KG1 (cell line): ENCODE measurements at regions not wholly inside any gene's neighbourhood (a gene's known extent, or its start where the extent isn't known, plus 50 kb on each side); places are given as distances from the start of the nearest gene placed in this dataset.

Experiments
- DNase-seq: peaks from one replicate; lab custom pipeline; 2025; lab: John Stamatoyannopoulos, UW

DNA sequence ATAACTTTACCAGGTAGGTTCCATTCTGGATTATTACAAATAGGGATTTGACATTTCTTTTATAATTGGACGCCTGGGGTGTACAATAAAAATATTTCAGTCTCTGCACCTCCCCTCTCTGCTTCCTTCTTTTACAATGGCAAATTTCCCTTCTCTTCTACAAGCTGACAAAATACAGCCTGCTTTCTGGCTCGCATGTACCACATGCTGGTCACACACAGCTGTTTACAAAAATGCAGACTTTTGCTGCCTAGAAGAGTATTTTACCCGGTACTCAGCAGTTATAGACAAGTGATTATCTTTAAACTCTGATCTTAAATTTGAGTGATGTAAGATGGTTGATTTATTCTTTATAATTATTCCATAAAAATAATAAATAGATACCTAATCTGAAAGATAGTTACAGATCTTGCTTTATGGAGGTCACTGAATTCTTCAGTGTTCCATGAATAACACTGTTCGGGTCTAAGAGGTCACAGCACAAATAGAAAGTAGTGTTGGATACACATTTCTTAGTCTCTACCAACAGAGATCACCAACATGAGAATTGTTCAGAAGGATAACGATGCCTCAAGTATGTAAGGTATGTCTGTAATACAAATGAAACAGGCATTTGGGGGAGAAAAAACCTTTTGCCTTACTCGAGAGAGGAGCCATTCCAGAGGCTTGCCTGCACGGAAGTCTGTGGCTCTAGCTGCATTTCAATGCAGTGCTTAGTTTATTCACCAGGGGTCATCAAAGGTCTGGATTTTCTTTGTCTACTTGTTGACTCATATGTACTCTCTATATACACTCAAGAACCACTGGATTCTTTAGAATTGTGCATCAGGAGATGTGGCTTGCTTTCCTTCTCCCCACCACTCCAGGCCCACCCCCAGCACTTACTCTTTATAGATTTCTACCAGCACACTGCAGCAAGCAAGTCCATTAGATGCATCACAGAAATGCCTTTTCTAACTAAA is 206.6 kb upstream of the RFX3 start:
- peak; percentile 67 for DNase-seq

DNA sequence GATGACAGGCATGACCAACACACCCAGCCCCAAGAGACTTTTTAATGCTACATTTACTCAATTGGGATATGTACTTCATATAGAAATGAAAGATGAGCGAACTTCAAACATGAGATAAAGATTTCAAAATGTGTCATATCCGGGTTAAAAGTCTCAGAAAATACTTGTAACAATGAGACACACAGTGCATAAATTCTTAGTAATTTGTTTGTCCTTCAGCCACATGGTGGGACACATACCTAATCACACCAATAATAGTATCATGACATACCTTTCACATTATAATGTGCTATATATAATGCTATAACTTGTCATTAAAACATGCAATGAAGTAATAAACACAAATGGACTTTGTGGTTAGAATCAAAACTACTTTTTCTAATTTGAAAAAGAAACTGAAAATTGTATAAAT is 204.7 kb upstream of the RFX3 start:
- DNase-seq = no peak

DNA sequence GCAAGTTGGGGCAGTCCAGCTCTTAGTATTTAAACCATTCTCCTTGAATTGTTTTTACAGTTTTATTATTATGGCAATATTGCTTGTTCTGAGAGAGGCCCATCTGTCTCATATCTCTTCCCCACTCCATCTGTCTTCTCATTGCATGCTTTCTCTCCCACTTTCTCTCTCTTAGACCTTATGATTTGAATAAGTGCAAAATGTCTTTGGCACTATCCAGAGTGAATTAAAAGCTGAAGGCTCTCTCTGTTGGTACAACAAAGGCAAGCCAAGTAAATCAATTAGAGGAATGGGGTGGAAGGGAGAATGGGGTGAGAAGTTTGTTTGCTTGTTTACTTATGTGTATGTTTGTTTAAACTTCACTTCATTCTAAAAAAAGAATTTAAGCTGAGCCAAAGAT is 195.3 kb upstream of the RFX3 start:
- no peak for DNase-seq

DNA sequence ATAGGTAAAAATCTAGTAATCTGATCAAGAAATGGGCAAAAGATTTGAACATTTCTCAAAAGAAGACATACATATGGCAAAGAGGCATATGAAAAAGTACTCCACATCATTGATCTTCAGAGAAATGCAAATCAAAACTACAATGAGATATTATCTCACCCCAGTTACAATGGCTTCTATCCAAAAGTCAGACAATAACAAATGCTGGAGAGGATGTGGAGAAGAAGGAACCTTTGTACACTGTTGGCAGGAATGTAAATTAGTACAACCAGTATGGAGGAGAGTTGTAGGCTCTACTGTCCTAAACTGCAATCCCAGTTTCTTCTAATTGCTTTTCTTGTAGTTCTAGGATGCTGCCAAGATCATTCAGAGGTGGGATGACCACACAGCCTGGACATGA is 193.5 kb upstream of the RFX3 start:
- no peak for DNase-seq

DNA sequence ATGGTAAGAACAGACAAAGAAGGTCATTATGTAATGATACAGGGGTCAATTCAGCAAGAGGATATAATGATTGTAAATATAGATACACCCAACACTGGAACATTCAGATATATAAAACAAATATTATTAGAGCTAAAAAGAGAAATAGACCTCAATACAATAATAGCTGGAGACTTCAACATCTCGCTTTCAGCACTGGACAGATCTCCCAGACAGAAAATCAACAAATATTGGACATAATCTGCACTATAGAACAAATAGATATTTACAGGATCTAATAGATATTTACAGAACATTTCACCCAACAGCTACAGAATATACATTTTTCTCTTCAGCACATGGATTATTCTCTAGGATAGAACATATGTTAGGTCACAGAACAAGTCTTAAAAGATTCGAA is 190.6 kb upstream of the RFX3 start:
- no peak for DNase-seq

DNA sequence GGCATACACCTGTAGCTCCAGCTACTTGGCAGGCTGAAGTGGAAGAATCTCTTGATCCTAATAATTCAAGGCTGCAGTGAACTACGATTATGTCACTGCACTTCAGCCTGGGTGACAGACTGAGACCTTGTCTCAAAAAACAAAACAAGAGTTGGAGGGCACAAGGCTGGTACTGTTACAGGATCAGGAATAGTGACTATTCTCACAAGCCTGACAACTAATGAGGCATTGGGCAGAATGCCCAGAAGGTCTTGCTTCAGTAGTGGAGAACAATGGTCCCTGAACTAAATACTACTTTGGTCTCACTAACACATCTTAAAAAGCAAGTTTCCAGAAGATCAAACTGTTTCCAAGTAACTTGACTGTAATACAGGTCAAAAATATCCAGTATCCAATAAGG is 182.9 kb upstream of the RFX3 start:
- no peak for DNase-seq

DNA sequence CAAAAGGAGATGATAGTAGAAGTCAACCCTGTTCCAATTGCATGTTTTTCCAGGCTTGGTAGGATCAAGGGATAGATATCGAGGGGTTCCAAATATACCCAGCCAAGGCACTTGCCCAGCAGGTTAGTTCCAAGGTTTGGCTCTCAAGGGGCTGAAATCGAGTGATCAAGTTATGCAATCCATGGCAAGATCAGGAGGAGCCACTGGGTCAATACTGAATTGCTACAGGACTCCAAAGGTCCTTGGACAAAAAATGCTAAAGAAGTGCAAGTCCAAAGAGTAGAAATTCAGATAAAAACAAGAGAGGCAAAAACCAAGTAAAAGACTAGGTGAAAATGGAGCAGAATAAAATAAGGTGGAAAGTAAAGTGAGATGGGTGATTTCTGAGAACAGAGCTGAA is 179.1 kb upstream of the RFX3 start:
- no peak for DNase-seq

DNA sequence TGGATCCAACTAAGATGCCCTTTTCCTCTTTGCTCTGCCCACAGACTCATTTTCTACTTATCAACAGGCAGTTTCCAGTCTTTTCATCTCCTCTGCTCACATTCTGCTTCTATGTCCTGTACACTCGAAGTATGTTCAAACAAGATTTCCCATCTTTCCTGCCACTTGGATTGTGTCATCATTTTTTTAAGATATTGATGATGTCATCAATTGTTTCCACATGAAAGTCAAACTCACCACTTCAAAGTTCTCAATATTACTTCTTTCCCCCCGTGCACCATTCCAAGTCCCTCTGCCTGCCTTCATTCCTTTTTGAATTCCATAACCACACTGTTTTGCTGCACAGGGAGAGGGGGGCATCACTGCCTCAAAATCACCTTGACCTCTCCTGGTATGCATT is 175.0 kb upstream of the RFX3 start:
- DNase-seq = no peak

DNA sequence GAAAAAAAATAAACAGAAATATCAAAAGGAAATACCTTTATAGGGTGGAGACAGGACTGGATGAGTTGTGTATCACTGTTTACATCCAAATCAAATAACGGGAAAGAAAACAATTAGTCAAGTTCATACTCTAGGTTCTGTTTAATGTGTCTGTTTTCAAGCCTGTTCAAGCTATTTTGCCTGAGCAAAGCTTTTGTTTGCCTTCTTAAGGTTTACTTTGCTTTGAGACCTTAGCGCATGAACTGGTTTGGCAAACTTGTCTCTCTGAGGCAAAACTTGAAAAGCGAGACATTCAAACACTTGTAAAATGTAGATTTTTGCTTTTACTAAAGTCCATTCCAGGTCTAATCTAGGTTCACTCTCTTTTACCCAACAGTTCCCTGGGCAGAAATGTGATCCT is 174.1 kb upstream of the RFX3 start:
- no peak for DNase-seq

DNA sequence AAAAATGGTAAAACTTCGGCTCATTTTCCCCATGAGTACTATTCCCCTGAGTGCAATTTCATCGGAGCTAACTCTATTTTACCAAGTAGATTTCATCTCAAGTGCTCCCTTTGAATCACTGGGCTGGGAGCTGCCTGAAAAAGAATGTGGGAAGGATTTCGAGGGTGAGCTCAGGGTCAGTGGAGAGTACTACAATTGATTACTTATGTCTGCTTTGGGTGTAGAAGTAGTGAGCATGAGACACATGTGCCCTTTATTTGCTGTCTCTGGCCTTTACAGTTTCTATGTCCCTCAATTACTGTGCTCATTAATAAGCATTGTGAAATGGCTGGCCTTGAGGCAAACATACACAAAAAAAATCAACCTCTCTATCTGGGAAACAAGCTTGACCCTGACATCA is 172.7 kb upstream of the RFX3 start:
- DNase-seq = no peak

DNA sequence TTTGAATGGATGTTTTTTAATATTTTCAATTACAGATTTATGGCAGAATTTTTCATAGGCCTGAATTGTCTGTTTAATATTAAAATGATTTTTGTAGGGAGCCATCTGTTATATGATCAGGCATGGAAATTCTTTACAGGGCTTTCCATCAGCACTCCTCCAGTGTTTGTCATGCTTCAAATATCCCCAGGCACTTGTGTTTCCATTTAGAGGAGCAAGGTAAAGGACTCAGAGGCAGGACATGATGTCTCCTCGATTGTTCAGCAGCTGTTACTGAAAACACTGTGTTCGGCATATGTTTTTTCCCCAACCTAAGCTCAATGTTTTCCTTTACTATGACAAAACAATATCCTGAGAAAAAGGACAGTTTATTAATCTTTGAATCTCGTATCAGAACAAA is 172.3 kb upstream of the RFX3 start:
- DNase-seq = no peak

DNA sequence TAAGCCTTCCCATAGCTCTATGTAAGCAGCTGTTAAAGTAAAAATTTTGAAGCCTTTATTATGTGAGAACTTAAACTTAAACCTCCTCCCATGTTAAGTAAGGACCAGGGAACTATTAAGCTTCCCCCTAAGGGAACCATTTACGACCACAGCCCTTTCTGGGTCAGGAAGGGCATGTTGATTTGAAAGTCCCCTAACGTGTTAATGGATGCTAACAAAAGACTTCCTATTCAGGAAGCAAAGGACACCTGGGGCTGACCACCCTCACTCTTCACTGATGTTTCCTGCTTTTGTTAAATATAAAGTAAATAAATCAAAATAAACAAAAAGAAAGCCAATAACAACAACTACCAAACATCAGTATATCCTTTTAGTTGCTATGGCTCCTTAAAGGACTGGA is 170.6 kb upstream of the RFX3 start:
- DNase-seq = no peak

DNA sequence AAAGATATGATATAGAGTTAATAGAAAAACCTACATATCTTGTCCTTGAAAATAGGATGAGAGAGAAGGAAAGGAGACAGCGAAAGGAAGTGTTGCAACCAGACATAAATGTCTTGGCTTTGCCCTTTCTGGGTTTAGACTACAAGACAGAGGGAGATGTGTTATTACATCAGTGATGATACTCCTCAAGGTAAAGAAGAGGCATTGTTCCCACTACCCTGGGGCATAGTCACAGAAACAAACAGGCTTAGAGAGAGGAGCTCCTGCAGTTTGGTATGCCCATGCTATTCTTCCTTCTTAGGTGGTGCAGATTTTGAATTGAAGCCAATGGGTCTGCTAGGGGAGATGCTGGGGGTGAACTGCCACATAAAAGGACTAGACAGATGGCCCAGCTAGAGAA is 166.8 kb upstream of the RFX3 start:
- DNase-seq = no peak

DNA sequence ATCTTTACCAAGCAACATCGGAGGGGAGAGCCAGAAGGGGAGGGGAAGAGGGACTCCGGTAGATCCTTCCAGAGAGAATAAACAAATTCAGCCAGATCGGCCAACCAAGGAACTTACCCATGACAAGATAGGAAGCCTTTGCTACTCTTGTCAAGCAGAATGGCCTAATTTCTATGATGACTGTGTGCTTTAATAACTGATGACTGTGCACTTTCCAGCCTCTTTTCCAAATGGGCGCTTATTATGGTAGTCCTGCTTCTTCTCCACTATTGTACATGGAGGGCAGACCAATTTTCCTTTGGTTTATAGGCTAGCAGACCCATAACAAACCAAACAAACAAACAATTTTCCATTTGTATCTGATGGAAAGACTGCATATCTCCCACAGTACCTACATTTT is 163.8 kb upstream of the RFX3 start:
- no peak for DNase-seq

DNA sequence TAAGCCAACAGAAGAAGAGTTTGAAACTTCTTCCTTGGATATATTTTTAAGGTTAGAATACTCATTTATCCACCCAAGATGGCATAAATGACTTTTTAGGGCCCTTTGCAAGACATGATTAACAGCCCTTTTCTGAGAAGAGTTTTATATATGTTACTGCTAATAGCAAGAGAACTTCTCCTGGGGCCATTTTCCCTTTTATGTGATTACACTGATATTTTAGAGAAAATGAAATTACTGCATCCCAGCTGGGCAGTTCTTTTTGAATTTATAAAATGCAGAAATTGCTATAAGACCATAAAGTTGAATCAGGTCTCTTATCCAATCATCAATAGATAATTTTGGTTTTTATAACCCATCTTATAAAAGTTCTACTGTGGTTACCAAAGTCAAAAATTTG is 161.3 kb upstream of the RFX3 start:
- no peak for DNase-seq

DNA sequence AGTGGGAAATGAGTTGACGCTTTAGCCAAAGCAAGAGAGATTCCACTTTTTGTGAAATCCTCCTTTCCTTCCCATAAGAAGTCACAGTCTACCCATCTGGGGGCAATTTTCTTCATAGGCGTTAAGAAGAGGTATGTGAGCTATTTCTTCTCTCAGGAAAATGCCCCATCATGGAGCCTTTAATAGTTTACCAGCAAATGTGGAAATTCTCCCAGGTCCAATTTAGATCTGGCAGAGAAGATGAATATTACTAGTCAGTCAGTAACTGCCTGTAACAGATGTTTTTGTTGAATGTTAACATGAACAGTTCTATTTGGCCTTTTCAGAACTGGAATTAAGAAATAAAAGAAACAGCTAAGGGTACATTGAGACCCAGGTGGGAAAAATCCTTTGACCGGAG is 156.4 kb upstream of the RFX3 start:
- DNase-seq = no peak

DNA sequence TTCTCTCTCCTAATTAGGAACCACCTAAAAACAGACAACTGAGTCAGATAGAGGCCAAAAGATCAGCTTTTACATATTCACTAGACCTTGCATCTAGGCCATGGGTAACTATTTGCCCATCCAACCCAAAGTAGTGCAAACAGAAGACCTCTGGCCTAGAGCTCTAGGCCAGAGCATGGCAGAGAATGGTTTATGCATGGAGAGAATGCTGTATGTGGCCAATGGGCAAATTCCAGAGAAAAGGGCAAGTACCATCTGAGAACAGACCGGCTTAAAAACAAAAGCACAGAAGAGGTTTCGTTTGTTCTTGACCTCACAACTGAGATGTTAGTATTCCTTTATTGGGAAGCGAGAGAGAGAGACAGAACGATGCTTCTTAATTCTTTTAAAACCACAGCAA is 151.7 kb upstream of the RFX3 start:
- no peak for DNase-seq

DNA sequence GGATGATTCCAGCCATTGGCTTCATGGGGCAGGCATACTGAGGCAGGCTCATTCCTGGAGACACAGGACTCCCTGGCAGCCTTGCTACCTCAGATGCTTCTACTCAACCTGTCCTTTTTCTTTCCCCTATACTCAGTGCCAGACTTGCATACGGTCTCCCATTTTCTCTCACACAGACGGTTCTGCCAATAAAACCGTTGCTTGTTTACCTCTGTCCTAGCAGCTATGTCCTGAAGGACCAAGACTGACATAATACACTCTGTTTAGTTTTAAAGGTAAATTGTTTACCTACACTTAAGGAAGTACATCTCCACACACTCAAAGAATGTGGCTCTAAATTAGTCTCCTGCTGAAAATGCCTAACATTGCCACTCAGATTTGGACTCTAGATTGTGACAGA is 151.0 kb upstream of the RFX3 start:
- no peak for DNase-seq

DNA sequence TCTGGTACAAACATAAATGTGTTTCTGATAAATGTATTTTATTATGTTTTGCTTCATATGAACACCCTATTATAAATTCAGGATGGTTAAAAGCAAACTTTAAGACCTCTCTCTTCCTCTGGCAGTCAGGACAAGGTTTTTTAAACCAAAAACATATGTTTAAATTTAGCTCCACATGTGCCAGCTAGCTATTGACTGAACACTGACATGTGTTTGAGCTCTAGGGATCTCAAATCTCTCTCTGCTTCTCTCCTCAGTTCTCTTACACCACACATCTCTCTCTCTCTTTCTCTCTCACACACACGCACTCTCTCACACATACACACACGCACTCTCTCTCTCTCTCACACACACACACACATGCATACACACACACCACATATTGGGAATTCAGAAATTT is 150.1 kb upstream of the RFX3 start:
- DNase-seq = no peak

DNA sequence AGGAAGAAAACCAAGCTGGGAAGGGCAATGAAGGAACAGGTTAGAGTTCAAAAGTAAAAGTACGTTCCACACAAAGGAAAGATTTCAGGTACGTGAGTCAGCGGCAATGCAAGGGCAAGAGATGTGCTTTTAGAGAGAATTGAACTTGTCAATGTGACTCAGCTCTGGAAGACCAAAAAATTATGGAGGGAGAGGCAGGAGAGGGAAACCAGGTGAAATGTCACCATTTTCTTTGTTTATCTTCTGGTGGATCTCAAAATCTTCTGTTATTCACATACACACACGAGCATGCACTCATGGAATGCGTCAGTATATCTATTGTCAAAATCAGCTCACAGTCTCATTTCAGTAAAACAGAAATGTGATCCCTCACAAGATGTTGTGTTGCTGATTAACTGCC is 148.8 kb upstream of the RFX3 start:
- DNase-seq = no peak

DNA sequence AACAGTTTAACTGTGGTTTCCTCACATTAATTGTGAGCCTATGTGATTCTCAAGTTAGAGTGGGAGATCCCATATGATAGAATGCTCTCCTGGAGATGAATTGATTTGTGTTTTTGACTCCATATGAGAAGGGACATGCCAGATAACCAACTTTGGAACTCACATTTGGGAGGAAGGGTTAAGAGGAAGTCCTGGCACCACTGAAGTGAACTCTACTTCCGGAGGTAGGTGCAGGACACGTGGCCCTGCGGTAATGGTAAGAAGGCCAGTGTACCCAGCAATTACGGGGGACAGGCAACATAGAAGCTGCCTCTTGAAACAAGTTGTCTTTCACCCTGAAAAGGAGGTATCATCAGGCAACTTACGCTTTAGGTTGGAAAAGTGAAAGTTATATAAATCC is 146.6 kb upstream of the RFX3 start:
- DNase-seq = no peak

DNA sequence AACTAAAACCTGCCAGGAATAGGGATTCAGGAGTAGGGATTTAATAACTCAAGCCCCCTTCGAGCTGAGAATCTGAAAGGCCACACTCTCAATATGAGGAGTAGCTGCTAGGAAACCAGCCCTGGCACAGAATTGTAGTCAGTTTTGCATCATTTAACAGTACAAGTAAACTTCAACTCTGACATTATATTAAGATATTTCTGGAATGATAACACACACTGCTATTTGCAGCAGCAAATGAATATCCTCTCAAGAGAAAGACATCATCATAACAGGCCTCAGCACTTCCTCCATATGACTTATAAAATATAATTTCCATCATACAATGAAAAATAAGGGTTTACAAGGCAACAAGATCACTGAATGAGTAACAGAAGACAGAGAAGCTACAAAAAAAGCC is 138.2 kb upstream of the RFX3 start:
- no peak for DNase-seq

DNA sequence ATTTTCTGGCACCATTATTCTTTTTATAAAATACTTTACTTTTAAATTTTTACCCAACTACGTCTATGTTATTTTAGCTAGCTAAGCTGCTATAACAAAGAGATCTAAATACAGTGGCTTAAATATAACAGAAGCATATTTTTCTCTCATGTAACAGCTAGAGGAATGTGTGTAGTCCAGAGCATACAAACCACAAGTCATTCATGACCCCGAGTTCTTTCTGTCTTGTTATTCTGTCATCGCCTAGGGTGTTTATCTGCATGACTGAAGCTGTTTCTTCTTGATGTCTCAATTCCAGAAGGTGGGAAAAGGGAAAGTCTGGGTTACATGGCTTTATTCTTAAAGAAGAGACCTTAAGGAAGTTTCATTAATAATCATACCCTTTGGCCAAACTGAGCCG is 136.9 kb upstream of the RFX3 start:
- DNase-seq = no peak

DNA sequence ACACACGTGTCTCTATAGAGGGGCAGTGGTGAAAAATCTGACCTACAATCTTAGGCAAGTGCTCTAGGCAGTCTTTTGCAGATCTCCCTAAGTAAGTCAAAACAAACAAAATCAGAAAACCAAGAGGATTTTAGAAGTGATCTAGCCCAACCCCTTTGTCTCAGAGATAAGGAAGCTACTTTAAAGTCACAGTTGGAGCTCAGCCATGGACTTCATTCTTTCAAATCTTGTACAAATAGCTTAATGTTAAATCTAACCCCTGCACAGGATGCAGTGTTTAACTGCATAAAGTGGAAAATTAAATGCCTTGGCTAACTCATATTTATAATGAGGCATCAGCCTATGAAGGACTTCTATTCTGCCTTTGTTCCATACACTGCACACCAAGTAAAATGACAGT is 135.1 kb upstream of the RFX3 start:
- no peak for DNase-seq
